ENCODE measurements at regions not wholly inside any gene's neighbourhood (a gene's known extent, or its start where the extent isn't known, plus 50 kb on each side); places are given as distances from the start of the nearest gene placed in this dataset.

DNA sequence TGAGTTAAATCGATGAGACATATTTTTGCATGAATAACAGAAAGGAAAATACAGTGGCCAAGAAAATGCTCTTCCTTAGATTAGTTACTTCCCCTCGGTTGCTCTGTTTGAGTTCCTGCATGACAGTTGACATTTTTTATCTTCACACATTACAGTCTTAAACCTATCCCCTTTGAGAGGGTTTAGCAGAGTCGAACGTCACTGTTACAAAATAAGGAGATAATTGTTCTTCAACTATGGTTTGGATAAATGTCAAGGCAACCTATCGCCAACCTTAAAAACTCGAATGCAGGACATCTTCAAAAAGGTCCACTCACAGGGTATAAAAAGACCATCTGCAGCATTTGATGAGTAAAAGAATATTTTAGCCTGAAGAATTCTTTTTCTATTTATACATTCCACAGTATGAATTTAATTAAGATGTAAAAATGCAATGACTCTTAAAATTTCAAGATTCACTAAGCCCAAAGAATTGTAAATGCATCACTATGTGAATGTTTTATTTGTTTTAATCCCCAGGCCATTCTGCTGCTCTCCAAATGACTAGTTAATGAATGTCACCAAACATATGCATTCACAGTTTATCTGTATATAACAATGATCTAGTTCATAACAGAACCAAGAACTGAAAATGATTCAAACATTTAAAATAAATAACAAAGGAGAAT is 68.9 kb upstream of the COL11A1 start:
- no peaks in the 10 kb centered on the region for H3K79me2 ChIP-seq (replicated peaks; ENCODE audit: insufficient read depth)
- H3K27ac ChIP-seq (ENCODE audit: low read depth), result no peak overlapping the region
- ATAC-seq (no peak), DNase-seq (ENCODE audit: low spot score) (no peak)
- no peaks in the 10 kb centered on the region for H3F3A ChIP-seq (replicated peaks; ENCODE audit: low read depth)
- H3K27me3 ChIP-seq (ENCODE audit: insufficient read depth), result no peaks in the 10 kb centered on the region
- Mint-ChIP-seq H3K9me3 (no peaks in the 10 kb centered on the region), H3K36me3 (ENCODE audit: low read depth) (no peaks in the 10 kb centered on the region), H3K4me3 (no peak overlapping the region), H3K27me3 (ENCODE audit: insufficient read depth, low read depth, poor library complexity) (no peaks in the 10 kb centered on the region), H3K4me1 (peaks cover 6% of the 10 kb centered on the region; the same call in 2 of the 3 replicates), H3K27ac (no peak overlapping the region)
- H3K4me1 ChIP-seq (ENCODE audit: insufficient read depth), result peaks cover 9% of the 10 kb centered on the region
- no peaks in the 10 kb centered on the region for H4K20me1 ChIP-seq (replicated peaks; ENCODE audit: insufficient read depth)
- no peaks in the 10 kb centered on the region for H3K36me3 ChIP-seq (ENCODE audit: insufficient read depth)
- no peak overlapping the region for H2AFZ ChIP-seq
- no peaks in the 10 kb centered on the region for H3K9me2 ChIP-seq (ENCODE audit: insufficient read depth)
- TF ChIP-seq NANOG (IDR thresholded peaks at IDR 0.05; ENCODE audit: borderline replicate concordance) (no peak), POLR2AphosphoS5 (IDR thresholded peaks at IDR 0.05; ENCODE audit: low read depth) (no peak), ZNF331 (CRISPR knock-in tag; IDR thresholded peaks at IDR 0.05; ENCODE audit: low read depth) (no peak), EZH2phosphoT487 (IDR thresholded peaks at IDR 0.05; ENCODE audit: unreplicated experiment) (no peak), ZNF114 (CRISPR knock-in tag; IDR thresholded peaks at IDR 0.05) (no peak)
- TF ChIP-seq, protein P1, sequence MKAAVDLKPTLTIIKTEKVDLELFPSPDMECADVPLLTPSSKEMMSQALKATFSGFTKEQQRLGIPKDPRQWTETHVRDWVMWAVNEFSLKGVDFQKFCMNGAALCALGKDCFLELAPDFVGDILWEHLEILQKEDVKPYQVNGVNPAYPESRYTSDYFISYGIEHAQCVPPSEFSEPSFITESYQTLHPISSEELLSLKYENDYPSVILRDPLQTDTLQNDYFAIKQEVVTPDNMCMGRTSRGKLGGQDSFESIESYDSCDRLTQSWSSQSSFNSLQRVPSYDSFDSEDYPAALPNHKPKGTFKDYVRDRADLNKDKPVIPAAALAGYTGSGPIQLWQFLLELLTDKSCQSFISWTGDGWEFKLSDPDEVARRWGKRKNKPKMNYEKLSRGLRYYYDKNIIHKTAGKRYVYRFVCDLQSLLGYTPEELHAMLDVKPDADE (IDR thresholded peaks at IDR 0.05), result no peak
- H3K4me3 ChIP-seq, result no peak overlapping the region
- no peak overlapping the region for H3K4me2 ChIP-seq

DNA sequence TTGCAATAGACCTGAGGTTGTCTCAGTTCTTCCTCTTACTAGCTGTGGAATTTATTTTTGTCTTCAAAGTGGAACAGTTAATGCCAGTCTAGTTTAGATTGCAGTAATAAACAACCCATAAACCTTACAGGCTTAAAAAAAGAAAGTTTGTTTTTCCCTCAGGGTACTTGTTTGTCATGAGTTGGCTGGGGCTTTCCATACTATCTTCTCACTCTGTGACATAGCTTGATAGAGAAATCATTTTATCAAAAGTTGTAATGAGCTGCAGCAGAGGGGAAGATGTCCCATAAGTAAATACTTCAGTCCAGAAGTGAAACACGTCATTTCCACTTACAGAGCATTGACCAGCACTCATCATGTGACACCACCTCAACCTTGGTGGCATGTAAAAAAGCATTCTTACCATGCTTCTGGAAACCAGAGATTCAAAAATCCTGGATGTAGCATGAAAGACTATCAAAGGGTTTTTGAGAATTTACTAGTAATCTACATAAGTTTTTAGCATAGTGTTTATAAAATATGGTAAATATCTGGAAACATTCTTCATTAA is 62.8 kb upstream of the COL11A1 start:
- no peak overlapping the region for H3K4me3 ChIP-seq
- H3K36me3 Mint-ChIP-seq (ENCODE audit: low read depth), result no peaks in the 10 kb centered on the region; the same call in 2 of the 3 replicates
- DNase-seq (ENCODE audit: low spot score) (no peak), ATAC-seq (no peak)
- no peak overlapping the region for H3K4me3 Mint-ChIP-seq
- no peaks in the 10 kb centered on the region for H3K4me1 Mint-ChIP-seq
- no peak overlapping the region for H2AFZ ChIP-seq
- no peak overlapping the region for H3K4me2 ChIP-seq
- H3F3A ChIP-seq (replicated peaks; ENCODE audit: low read depth), result no peaks in the 10 kb centered on the region
- no peak overlapping the region for H3K27ac ChIP-seq (ENCODE audit: low read depth)
- no peaks in the 10 kb centered on the region for H3K4me1 ChIP-seq (ENCODE audit: insufficient read depth)
- no peaks in the 10 kb centered on the region for H3K36me3 ChIP-seq (ENCODE audit: insufficient read depth)
- H3K27ac Mint-ChIP-seq, result no peak overlapping the region
- H3K9me2 ChIP-seq (ENCODE audit: insufficient read depth), result no peaks in the 10 kb centered on the region
- no peaks in the 10 kb centered on the region for H3K27me3 ChIP-seq (ENCODE audit: insufficient read depth)
- no peaks in the 10 kb centered on the region for H3K27me3 Mint-ChIP-seq (ENCODE audit: insufficient read depth, low read depth, poor library complexity)
- no peaks in the 10 kb centered on the region; the same call in 2 of the 3 replicates for H3K9me3 Mint-ChIP-seq
- no peak for TF ChIP-seq POLR2AphosphoS5 (IDR thresholded peaks at IDR 0.05; ENCODE audit: low read depth)
- no peaks in the 10 kb centered on the region for H3K79me2 ChIP-seq (replicated peaks; ENCODE audit: insufficient read depth)
- no peaks in the 10 kb centered on the region for H4K20me1 ChIP-seq (replicated peaks; ENCODE audit: insufficient read depth)

DNA sequence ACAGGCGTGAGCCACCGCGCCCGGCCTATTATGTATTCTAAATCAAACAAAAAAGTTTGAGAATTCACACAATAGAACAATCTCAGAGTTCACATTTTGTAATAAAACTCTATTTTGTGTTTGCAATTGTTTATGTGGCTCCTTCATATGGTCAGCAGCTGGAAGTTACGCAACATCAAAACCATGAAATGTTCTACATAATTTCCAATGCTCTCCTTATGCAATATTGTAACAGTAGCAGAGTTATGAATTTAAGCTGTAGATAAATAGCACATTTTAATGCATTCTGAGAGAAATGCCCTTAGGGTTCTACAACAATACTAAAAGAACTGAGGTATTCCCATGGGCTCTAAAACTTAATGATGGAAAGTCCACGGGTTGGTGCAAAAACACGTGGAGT is 62.3 kb upstream of the COL11A1 start:
- Histone ChIP-seq H2AFZ (no peak overlapping the region), H3F3A (replicated peaks; ENCODE audit: low read depth) (no peaks in the 10 kb centered on the region), H3K36me3 (ENCODE audit: insufficient read depth) (no peaks in the 10 kb centered on the region), H3K27ac (ENCODE audit: low read depth) (no peak overlapping the region), H3K79me2 (replicated peaks; ENCODE audit: insufficient read depth) (no peaks in the 10 kb centered on the region), H3K4me1 (ENCODE audit: insufficient read depth) (no peaks in the 10 kb centered on the region), H3K9me2 (ENCODE audit: insufficient read depth) (no peaks in the 10 kb centered on the region), H4K20me1 (replicated peaks; ENCODE audit: insufficient read depth) (no peaks in the 10 kb centered on the region), H3K4me3 (no peak overlapping the region), H3K4me2 (no peak overlapping the region), H3K27me3 (ENCODE audit: insufficient read depth) (no peaks in the 10 kb centered on the region)
- Mint-ChIP-seq H3K27me3 (ENCODE audit: insufficient read depth, low read depth, poor library complexity) (no peaks in the 10 kb centered on the region), H3K4me1 (no peaks in the 10 kb centered on the region), H3K36me3 (ENCODE audit: low read depth) (no peaks in the 10 kb centered on the region; the same call in 2 of the 3 replicates), H3K27ac (no peak overlapping the region), H3K9me3 (no peaks in the 10 kb centered on the region; the same call in 2 of the 3 replicates), H3K4me3 (no peak overlapping the region)
- DNase-seq (ENCODE audit: low spot score) (no peak), ATAC-seq (no peak)
- TF ChIP-seq ZNF114 (CRISPR knock-in tag; IDR thresholded peaks at IDR 0.05) (no peak), ZNF331 (CRISPR knock-in tag; IDR thresholded peaks at IDR 0.05; ENCODE audit: low read depth) (no peak)
- TF ChIP-seq, protein P2, sequence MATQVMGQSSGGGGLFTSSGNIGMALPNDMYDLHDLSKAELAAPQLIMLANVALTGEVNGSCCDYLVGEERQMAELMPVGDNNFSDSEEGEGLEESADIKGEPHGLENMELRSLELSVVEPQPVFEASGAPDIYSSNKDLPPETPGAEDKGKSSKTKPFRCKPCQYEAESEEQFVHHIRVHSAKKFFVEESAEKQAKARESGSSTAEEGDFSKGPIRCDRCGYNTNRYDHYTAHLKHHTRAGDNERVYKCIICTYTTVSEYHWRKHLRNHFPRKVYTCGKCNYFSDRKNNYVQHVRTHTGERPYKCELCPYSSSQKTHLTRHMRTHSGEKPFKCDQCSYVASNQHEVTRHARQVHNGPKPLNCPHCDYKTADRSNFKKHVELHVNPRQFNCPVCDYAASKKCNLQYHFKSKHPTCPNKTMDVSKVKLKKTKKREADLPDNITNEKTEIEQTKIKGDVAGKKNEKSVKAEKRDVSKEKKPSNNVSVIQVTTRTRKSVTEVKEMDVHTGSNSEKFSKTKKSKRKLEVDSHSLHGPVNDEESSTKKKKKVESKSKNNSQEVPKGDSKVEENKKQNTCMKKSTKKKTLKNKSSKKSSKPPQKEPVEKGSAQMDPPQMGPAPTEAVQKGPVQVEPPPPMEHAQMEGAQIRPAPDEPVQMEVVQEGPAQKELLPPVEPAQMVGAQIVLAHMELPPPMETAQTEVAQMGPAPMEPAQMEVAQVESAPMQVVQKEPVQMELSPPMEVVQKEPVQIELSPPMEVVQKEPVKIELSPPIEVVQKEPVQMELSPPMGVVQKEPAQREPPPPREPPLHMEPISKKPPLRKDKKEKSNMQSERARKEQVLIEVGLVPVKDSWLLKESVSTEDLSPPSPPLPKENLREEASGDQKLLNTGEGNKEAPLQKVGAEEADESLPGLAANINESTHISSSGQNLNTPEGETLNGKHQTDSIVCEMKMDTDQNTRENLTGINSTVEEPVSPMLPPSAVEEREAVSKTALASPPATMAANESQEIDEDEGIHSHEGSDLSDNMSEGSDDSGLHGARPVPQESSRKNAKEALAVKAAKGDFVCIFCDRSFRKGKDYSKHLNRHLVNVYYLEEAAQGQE (IDR thresholded peaks at IDR 0.05; ENCODE audit: unreplicated experiment), result no peak
